Stomach (tissue), 8 donors: ENCODE measurements at regions not wholly inside any gene's neighbourhood (a gene's known extent, or its start where the extent isn't known, plus 50 kb on each side); places are given as distances from the start of the nearest gene placed in this dataset.
A peak's percentile ranks its signal among the peaks of the same experiment; 100 is the strongest.

Source experiments
- DNase-seq, 2 donors: peaks; one replicate each; pipeline versions ENCODE4 v3.0.0 to v3.0.0-alpha.2; 2013 to 2019
- H3K27ac ChIP-seq, 5 donors: fragments of 200-600 bp in 4 of 5; sonication (generic) in 4 of 5; one replicate each; pipeline ENCODE4 v1.5.1; 2013 to 2019; ENCODE audit warnings: mild to moderate bottlenecking in 1 of 5, moderate library complexity in 1 of 5
- H3K27me3 ChIP-seq, 3 donors: fragments of 200-600 bp; sonication (generic); one replicate each; pipeline ENCODE4 v1.5.1; 2017 to 2019; ENCODE audit warnings: mixed run types in 1 of 3
- H3K36me3 ChIP-seq, 4 donors: fragments of 200-600 bp; sonication (generic); 1 replicate in 3 of 4; 2 replicates in 1 of 4; pipeline ENCODE4 v1.5.1; 2016 to 2019
- H3K4me1 ChIP-seq, 4 donors: fragments of 200-600 bp; sonication (generic); one replicate each; pipeline ENCODE4 v1.5.1; 2016 to 2019
- H3K4me3 ChIP-seq, 4 donors: fragments of 200-600 bp; sonication (generic) in 3 of 4; one replicate each; pipeline ENCODE4 v1.5.1; 2016 to 2019; ENCODE audit warnings: mild to moderate bottlenecking in 1 of 4
- H3K9me3 ChIP-seq, 4 donors: fragments of 200-600 bp; sonication (generic); one replicate each; pipeline ENCODE4 v1.5.1; 2016 to 2019
- EP300 ChIP-seq: sonication (generic); formaldehyde crosslinking; IDR thresholded peaks from one replicate; pipeline ENCODE4 v1.6.1; 2017; ENCODE audit warnings: antibody characterized with exemption
- POLR2A ChIP-seq, 4 donors: fragments of 450-650 bp; IDR thresholded peaks; one replicate each; pipeline ENCODE4 v1.6.1; 2016; ENCODE audit warnings: antibody characterized with exemption in 4 of 4, control low read depth in 2 of 4, mild to moderate bottlenecking in 1 of 4, moderate library complexity in 1 of 4
- POLR2AphosphoS5 ChIP-seq, 3 donors: sonication (generic); formaldehyde crosslinking; IDR thresholded peaks; one replicate each; pipeline ENCODE4 v1.6.1; 2016; ENCODE audit warnings: antibody characterized with exemption in 3 of 3
- WGBS, 5 donors: extraction: QIAGEN DNeasy Blood & Tissue Kit in 3 of 5; methylation state at CpG; one replicate each; pipeline versions ENCODE4 v1.1.5 to v1.1.7; 2013 to 2018; 5-methylcytosine and 5-hydroxymethylcytosine counted together
- intact Hi-C: fragments of 100-400 bp; cut with DNase I; formaldehyde crosslinking; loops from one replicate; pipeline ENCODE4 v1.15.1; 2023; ENCODE audit warnings: low total_unique reads
- TF ChIP-seq, protein P1 (sequence below), 7 experiments: fragments of 450-650 bp in 4 of 7; fragments of 200-600 bp in 3 of 7; sonication (generic) in 3 of 7; IDR thresholded peaks; one replicate each; pipeline ENCODE4 v1.5.1; 2016 to 2019; ENCODE audit warnings: antibody characterized with exemption in 7 of 7, control low read depth in 2 of 7, mild to moderate bottlenecking in 1 of 7
- donor health status: healthy with polysubstance abuse.
- donor health status: Bipolar disorder and iron deficiency.
- donor health status: healthy.

- Histone ChIP-seq H3K9me3 (no peaks in the 10 kb centered on the region), H3K4me1 (peaks cover 5 to 42% (median 30%) of the 10 kb centered on the region in 4 donors), H3K36me3 (no peaks in the 10 kb centered on the region), H3K4me3 (peak overlapping the region; percentile 38 to 83 (median 58)), H3K27ac (peak overlapping the region; percentile 79 to 91 (median 80)), H3K27me3 (peaks cover 4 to 98% (median 32%) of the 10 kb centered on the region in 3 donors)
- TF ChIP-seq POLR2AphosphoS5 (IDR thresholded peaks at IDR 0.05) (no peak), EP300 (no peak), POLR2A (IDR thresholded peaks at IDR 0.05) (no peak)
- TF ChIP-seq, protein P1, sequence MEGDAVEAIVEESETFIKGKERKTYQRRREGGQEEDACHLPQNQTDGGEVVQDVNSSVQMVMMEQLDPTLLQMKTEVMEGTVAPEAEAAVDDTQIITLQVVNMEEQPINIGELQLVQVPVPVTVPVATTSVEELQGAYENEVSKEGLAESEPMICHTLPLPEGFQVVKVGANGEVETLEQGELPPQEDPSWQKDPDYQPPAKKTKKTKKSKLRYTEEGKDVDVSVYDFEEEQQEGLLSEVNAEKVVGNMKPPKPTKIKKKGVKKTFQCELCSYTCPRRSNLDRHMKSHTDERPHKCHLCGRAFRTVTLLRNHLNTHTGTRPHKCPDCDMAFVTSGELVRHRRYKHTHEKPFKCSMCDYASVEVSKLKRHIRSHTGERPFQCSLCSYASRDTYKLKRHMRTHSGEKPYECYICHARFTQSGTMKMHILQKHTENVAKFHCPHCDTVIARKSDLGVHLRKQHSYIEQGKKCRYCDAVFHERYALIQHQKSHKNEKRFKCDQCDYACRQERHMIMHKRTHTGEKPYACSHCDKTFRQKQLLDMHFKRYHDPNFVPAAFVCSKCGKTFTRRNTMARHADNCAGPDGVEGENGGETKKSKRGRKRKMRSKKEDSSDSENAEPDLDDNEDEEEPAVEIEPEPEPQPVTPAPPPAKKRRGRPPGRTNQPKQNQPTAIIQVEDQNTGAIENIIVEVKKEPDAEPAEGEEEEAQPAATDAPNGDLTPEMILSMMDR (IDR thresholded peaks at IDR 0.05): no peak
- peak in 1 of 2 donors; percentile 37 for DNase-seq
- intact Hi-C loops: no loop called here
- whole genome bisulfite sequencing, 5 donors: 19 to 28% (median 22%) methylated on average over 23 of the region's 23 CpGs
Measured at GRCh38 chr6:105993341-105994117, 92.6 kb upstream of the PRDM1 start.

GRCh38 chr6:105992315-105992961 lies 93.7 kb upstream of the PRDM1 start:
- Histone ChIP-seq H3K27ac (peak overlapping the region; percentile 70 to 91 (median 79)), H3K4me3 (peak overlapping the region; percentile 54 to 83 (median 63)), H3K9me3 (no peaks in the 10 kb centered on the region), H3K36me3 (no peaks in the 10 kb centered on the region), H3K27me3 (peaks cover 4 to 96% (median 32%) of the 10 kb centered on the region in 3 donors), H3K4me1 (peaks cover 5 to 42% (median 30%) of the 10 kb centered on the region in 4 donors)
- TF ChIP-seq POLR2AphosphoS5 (IDR thresholded peaks at IDR 0.05) (peak in 2 of 3 donors; percentile 12 to 75), EP300 (no peak)
- TF ChIP-seq, protein P1 (IDR thresholded peaks at IDR 0.05): no peak
- 1 to 3% (median 3%) methylated on average over 32 to 34 of the region's 34 CpGs for WGBS, 5 donors
- DNase-seq: peak; percentile 90 to 96
- intact Hi-C loops: no loop called here

DNA sequence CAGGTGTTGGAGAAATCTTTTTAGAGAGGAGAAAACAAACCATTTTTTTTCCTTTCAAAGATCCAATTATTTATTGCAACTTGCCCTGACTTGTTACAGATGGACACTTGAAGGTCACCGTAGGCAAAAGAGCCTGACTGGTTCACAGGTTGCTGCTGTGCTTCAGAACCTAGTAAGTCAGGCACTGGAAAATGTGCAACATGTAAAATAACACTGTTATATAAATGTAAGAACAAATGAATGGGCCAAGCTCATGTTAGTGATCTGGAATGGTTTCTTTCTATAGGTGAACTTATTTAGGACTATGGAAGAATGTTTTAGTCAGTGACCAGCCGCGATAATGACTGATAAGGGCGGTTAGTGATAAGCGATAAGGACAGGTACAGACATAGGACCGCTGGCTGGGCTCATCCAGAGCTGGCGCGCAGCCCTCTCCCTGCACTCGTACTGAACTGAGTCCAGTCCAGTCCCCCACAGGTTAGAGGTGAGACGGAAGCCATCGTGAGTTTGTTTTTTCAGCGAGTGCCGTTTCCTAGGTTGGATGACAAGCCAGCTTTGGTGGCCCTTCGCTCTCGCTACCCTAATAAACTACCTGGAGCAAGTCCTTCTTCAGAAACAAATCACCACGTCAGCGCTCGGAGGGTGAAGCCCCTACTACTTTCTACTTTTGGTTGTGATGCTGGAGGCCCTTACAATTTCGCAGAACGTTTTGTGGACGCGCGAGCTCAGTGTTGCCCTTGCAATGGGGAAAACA lies 94.4 kb upstream of the PRDM1 start:
- WGBS, 5 donors: 5 to 17% (median 7%) methylated on average over 18 to 23 of the region's 23 CpGs
- Histone ChIP-seq H3K27ac (peak overlapping the region; percentile 70 to 91 (median 79)), H3K27me3 (peaks cover 4 to 96% (median 31%) of the 10 kb centered on the region in 3 donors), H3K4me1 (peaks cover 5 to 42% (median 30%) of the 10 kb centered on the region in 4 donors), H3K4me3 (peak overlapping the region; percentile 54 to 83 (median 63)), H3K36me3 (no peaks in the 10 kb centered on the region), H3K9me3 (no peaks in the 10 kb centered on the region)
- TF ChIP-seq, protein P1 (IDR thresholded peaks at IDR 0.05): no peak
- TF ChIP-seq POLR2AphosphoS5 (IDR thresholded peaks at IDR 0.05): no peak
- no peak for TF ChIP-seq POLR2A (IDR thresholded peaks at IDR 0.05)
- no peak for TF ChIP-seq EP300
- intact Hi-C loops: no loop called here
- peak; percentile 52 to 62 for DNase-seq

- Histone ChIP-seq H3K27me3 (peaks cover 4 to 96% (median 28%) of the 10 kb centered on the region in 3 donors), H3K4me3 (no peak overlapping the region), H3K9me3 (no peaks in the 10 kb centered on the region), H3K4me1 (peaks cover 12 to 52% (median 36%) of the 10 kb centered on the region in 4 donors), H3K27ac (no peak overlapping the region), H3K36me3 (no peaks in the 10 kb centered on the region)
- TF ChIP-seq, protein P1 (IDR thresholded peaks at IDR 0.05): no peak
- TF ChIP-seq POLR2A (IDR thresholded peaks at IDR 0.05): no peak
- no peak for TF ChIP-seq EP300
- no peak for TF ChIP-seq POLR2AphosphoS5 (IDR thresholded peaks at IDR 0.05)
- DNase-seq: no peak
- intact Hi-C loops: no loop called here
Measured at GRCh38 chr6:105990151-105990550, 96.0 kb upstream of the PRDM1 start.
